ENCODE measurements at regions not wholly inside any gene's neighbourhood (a gene's known extent, or its start where the extent isn't known, plus 50 kb on each side); places are given as distances from the start of the nearest gene placed in this dataset.

DNA sequence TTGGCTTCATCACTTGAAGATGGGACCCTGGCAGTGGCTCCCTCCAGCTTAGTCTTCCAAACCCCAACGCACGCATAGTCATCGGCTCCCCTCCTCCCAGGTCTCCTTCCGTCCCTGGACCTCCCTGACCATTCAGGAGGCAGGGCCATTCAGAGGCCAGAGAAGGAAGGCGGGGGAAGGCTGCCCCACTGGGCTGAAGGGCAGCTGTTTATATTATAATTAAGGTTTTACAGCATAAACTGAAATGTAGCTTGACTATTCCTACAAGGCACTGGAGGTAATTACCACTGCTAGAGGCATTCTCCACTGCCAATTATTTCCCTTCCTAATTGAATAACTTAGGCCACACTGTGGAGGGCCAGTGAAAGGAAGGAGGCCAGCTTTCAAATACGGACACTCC lies 170.6 kb upstream of the PROX1 start:
- TF ChIP-seq POLR2AphosphoS5 (IDR thresholded peaks at IDR 0.05; ENCODE audit: low read depth, low read length) (no peak), FOXP2 (optimal IDR thresholded peaks at IDR 0.05; ENCODE audit: borderline replicate concordance, extremely low read depth, extremely low read length, insufficient read depth) (no peak), SIN3A (IDR thresholded peaks at IDR 0.05; ENCODE audit: borderline replicate concordance, insufficient read depth, low read length) (no peak)
- TF ChIP-seq, protein P1, sequence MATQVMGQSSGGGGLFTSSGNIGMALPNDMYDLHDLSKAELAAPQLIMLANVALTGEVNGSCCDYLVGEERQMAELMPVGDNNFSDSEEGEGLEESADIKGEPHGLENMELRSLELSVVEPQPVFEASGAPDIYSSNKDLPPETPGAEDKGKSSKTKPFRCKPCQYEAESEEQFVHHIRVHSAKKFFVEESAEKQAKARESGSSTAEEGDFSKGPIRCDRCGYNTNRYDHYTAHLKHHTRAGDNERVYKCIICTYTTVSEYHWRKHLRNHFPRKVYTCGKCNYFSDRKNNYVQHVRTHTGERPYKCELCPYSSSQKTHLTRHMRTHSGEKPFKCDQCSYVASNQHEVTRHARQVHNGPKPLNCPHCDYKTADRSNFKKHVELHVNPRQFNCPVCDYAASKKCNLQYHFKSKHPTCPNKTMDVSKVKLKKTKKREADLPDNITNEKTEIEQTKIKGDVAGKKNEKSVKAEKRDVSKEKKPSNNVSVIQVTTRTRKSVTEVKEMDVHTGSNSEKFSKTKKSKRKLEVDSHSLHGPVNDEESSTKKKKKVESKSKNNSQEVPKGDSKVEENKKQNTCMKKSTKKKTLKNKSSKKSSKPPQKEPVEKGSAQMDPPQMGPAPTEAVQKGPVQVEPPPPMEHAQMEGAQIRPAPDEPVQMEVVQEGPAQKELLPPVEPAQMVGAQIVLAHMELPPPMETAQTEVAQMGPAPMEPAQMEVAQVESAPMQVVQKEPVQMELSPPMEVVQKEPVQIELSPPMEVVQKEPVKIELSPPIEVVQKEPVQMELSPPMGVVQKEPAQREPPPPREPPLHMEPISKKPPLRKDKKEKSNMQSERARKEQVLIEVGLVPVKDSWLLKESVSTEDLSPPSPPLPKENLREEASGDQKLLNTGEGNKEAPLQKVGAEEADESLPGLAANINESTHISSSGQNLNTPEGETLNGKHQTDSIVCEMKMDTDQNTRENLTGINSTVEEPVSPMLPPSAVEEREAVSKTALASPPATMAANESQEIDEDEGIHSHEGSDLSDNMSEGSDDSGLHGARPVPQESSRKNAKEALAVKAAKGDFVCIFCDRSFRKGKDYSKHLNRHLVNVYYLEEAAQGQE (IDR thresholded peaks at IDR 0.05; ENCODE audit: insufficient read depth in 1 of 2, low read depth in 2 of 2, low read length in 2 of 2), result peak in 1 of 2 experiments; percentile 48; a peak in 1 of 4 replicates

DNA sequence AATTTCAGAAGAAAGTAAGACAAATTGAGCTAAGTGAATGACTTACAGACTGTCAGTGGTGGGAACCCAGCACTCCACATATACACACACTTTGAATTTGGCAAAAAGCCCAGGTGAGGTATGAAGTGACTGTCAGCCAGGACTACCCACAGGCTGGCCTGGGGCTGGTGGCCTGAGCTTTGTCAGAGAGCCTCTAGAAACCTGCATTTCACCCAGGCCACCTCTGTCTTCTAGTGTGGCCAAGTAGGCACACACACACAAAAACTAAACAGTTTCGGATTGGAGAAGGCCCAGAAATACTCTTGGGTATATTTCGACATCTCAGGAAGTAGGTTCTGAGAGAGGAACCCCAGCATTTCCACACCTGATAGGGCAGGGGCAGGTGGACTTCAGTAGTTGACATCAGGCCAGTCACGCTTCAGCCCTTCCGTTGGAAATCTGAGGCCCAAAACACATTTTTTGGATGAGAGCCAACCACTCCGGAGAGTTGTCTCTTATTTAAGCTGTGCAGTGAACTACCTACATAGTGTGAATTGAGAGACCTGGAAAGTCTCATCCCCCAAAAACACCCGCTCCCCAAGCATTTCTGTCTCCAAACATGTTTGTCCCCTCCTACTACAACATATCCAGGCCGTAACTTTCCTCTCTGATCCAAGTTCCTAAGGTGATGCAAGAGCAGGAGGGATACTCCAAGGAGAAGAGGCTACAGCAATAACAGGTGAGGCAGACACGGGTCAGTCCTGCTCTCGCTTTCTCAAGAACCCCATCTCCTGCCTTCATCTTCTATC lies 167.2 kb upstream of the PROX1 start:
- no peak for TF ChIP-seq FOXP2 (optimal IDR thresholded peaks at IDR 0.05; ENCODE audit: borderline replicate concordance, extremely low read depth, extremely low read length, insufficient read depth)
- TF ChIP-seq SIN3A (IDR thresholded peaks at IDR 0.05; ENCODE audit: borderline replicate concordance, insufficient read depth, low read length), result no peak
- no peak for TF ChIP-seq POLR2AphosphoS5 (IDR thresholded peaks at IDR 0.05; ENCODE audit: low read depth, low read length)
- TF ChIP-seq, protein P1 (IDR thresholded peaks at IDR 0.05; ENCODE audit: insufficient read depth in 1 of 2, low read depth in 2 of 2, low read length in 2 of 2), result no peak
- TF ChIP-seq TAF1 (IDR thresholded peaks at IDR 0.05; ENCODE audit: borderline replicate concordance, insufficient read depth, low read length), result no peak

DNA sequence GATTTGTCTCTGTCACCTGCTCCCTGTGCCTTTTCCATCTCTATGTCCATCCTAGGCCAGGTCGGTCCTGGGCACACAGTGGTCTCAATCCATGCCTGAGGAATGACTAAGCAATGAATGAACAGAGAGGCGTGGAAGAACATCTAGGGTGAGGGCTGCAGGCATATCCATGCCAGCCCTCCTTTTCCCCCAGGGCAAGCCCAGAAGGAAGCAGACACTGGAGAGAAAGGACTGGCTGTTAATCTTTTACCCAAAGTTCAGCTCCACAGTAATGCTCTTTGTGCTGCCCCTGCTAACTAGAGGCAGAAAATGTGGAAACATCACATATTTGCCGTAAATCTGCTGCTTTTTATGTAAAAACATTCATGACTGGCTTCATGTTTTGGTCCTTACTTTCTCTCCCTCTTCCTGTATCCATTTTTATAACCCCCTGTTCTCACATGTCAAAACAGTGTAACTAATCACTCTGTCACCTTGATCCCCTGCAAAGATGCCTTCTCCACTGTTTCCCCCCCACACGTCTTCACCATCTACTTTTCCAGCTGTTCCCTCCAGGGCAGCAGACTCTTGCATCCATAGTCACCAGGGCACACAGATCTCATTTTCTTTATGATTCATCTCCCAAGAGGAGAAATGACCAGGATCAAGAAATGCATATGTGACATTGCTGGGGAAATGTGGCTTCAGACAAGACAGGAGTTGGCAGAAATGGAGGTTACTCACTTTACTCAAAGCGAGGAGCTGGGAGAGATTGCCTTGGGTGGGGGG lies 166.4 kb upstream of the PROX1 start:
- TF ChIP-seq SIN3A (IDR thresholded peaks at IDR 0.05; ENCODE audit: borderline replicate concordance, insufficient read depth, low read length) (no peak), TAF1 (IDR thresholded peaks at IDR 0.05; ENCODE audit: borderline replicate concordance, insufficient read depth, low read length) (no peak), POLR2AphosphoS5 (IDR thresholded peaks at IDR 0.05; ENCODE audit: low read depth, low read length) (no peak)
- TF ChIP-seq, protein P1 (IDR thresholded peaks at IDR 0.05; ENCODE audit: insufficient read depth in 1 of 2, low read depth in 2 of 2, low read length in 2 of 2), result no peak

DNA sequence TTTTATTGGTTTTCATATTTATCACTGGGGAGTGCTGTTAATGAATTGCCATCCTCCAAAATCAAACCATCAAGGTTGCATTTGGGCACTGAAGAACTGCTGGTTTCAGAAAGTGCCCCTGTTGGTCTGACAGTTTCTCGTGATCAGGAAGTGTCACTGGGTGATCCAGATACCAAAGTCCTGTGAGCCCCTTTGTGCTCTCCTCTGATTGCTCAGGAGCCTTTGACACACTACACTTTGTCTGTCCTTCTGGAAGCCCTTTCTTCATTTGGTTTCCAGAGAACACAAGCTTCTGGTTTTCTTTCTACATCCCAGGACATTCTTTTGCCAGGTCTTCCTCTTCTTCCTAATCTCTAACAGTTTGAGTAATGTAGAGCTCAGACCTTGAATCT lies 165.8 kb upstream of the PROX1 start:
- TF ChIP-seq SIN3A (IDR thresholded peaks at IDR 0.05; ENCODE audit: borderline replicate concordance, insufficient read depth, low read length), result no peak
- TF ChIP-seq FOXP2 (optimal IDR thresholded peaks at IDR 0.05; ENCODE audit: borderline replicate concordance, extremely low read depth, extremely low read length, insufficient read depth), result no peak
- no peak for TF ChIP-seq POLR2AphosphoS5 (IDR thresholded peaks at IDR 0.05; ENCODE audit: low read depth, low read length)
- TF ChIP-seq, protein P1 (IDR thresholded peaks at IDR 0.05; ENCODE audit: insufficient read depth in 1 of 2, low read depth in 2 of 2, low read length in 2 of 2), result no peak
- no peak for TF ChIP-seq TAF1 (IDR thresholded peaks at IDR 0.05; ENCODE audit: borderline replicate concordance, insufficient read depth, low read length)
